ENCODE measurements at regions not wholly inside any gene's neighbourhood (a gene's known extent, or its start where the extent isn't known, plus 50 kb on each side); places are given as distances from the start of the nearest gene placed in this dataset.
"Not testable (repeated sequence)": the region's sequence is repeated elsewhere in the genome, so short reads cannot be mapped to it uniquely, and the experiment has no call there.

DNA sequence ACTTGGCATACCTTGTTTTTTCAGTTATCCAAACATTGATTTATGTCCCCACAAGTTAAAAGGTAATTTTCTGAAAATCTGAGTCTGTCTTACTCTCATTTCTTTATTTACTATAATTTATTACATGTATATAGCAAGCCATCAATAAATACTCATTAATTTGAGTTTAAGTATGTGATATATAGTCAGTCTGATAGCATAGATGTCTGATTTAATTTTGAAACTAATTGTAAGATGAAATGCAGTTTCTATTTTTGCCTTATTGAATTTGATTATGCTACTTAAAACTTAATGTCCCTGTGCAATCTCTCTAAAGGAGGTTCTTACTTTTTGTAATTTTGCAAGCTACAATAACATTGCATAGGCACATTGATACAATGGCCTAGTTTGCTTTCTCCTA is 2418.6 kb downstream of the ARAP2 start:
- TF ChIP-seq, protein P1, sequence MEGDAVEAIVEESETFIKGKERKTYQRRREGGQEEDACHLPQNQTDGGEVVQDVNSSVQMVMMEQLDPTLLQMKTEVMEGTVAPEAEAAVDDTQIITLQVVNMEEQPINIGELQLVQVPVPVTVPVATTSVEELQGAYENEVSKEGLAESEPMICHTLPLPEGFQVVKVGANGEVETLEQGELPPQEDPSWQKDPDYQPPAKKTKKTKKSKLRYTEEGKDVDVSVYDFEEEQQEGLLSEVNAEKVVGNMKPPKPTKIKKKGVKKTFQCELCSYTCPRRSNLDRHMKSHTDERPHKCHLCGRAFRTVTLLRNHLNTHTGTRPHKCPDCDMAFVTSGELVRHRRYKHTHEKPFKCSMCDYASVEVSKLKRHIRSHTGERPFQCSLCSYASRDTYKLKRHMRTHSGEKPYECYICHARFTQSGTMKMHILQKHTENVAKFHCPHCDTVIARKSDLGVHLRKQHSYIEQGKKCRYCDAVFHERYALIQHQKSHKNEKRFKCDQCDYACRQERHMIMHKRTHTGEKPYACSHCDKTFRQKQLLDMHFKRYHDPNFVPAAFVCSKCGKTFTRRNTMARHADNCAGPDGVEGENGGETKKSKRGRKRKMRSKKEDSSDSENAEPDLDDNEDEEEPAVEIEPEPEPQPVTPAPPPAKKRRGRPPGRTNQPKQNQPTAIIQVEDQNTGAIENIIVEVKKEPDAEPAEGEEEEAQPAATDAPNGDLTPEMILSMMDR (IDR thresholded peaks at IDR 0.05; ENCODE audit: low read depth, low read length, missing control alignments): no peak
- no peak overlapping the region for H3K4me3 ChIP-seq (replicated peaks; ENCODE audit: low read depth, low read length)
- DNase-seq (ENCODE audit: extremely low read depth, low read depth): no peak

DNA sequence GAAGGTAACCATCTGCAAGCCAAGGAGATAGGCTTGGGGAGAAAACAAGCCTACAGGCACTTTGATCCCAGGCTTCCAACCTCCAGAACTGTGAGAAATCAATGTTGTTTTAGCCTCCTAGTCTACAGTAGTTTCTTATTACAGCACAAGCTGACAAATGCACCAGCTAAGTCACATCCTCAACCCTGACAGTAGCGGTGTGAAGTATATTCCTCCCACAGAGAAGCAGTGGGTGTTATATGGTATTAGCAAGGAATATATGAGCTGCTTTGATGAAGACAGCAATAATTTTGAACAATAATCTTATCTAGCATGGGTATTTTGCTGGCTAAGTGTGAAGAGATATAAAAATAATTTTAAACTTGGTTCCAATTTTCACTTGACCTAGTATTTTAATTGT is 2415.0 kb downstream of the ARAP2 start:
- not testable (repeated sequence) for H3K4me3 ChIP-seq (replicated peaks; ENCODE audit: low read depth, low read length); DNase-seq (ENCODE audit: extremely low read depth, low read depth)

DNA sequence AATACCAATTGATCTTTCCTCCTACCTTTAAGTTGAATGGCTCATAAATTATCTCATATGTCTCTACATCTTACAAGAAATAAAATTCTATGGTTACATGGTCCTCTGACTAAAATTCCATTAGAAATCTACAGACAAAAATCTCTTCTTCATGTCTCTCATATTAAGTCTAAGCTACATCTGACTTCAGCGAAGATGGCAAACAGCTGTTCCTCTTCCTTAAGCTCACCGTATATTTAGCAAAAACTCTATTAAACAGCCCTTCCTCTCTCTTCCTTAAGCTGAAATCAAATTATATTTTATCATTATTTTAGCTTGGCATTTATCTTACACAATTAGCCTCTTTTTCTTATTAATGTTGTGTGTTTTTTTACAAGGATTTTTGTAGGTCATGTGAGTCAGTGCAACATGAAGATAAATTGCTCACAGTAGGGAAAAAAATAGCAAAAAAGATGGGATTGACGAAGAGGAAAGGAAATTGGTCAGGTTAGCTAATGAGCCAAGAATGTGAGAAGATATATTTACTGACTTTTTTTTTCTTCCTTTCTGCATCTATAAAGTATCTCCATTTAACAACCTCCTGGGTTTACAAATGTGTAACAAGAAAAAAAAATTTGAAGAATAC is 2412.8 kb downstream of the ARAP2 start:
- DNase-seq (ENCODE audit: extremely low read depth, low read depth): no peak
- no peak overlapping the region for H3K4me3 ChIP-seq (replicated peaks; ENCODE audit: low read depth, low read length)
- TF ChIP-seq, protein P1 (IDR thresholded peaks at IDR 0.05; ENCODE audit: low read depth, low read length, missing control alignments): no peak

DNA sequence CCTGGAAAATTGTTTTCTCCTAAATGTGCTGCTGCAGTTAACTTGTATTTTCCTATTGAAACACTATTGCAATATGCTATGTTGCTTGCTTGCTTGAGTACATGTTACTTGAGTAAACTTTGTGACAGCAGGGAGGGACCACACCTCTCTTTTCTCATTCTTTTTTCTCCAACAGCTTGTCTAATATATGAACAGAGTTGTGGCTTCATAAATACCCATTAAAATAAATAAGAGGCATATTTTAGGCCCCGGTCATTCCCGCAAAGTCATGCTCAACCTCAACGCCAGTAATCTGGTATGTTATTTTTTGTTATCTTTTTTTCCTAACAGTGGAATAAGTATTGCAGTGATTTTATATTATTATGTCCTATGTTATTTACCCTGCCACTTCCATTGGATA is 2408.6 kb downstream of the ARAP2 start:
- DNase-seq (ENCODE audit: extremely low read depth, low read depth); H3K4me3 ChIP-seq (replicated peaks; ENCODE audit: low read depth, low read length): not testable (repeated sequence)

DNA sequence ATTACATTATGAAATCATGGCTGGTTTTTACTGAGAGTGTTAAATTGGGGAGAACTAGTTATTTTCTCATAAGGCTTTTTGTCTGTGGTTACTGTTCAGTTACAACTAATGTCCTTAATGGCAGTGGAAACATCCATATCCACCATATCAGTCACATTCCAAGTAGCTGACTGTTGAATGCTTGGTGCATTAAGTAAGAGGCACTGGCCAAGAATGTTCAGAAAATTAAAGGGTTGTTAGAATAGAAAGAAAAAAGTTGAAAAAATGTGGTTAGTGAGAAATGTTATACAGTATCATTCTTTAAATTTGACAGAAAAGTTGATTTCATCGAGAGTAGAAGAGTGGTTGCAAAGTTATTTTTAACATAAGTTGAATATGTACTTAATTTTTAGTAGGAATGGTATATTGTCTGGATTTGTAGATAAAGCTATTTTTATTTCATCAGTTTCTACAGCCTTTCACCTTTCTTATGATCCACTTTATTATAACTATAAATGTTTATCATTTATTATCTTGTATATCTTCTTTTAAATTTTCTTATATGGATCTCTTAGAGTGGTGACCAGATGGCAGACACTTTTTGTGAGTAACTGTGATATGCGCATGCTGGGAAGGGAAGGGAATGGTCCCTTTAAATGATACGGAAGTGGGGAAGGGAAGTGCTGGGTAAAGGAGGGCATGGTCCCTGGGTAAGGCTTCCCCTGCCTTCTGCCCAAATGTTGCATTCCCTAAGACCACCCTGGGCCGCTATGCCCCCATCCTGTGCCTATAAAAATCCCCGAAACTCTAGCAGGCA is 2407.1 kb downstream of the ARAP2 start:
- peak; percentile 35 for DNase-seq (ENCODE audit: extremely low read depth, low read depth)
- H3K4me3 ChIP-seq (replicated peaks; ENCODE audit: low read depth, low read length): no peak overlapping the region
- TF ChIP-seq, protein P1 (IDR thresholded peaks at IDR 0.05; ENCODE audit: low read depth, low read length, missing control alignments): no peak

DNA sequence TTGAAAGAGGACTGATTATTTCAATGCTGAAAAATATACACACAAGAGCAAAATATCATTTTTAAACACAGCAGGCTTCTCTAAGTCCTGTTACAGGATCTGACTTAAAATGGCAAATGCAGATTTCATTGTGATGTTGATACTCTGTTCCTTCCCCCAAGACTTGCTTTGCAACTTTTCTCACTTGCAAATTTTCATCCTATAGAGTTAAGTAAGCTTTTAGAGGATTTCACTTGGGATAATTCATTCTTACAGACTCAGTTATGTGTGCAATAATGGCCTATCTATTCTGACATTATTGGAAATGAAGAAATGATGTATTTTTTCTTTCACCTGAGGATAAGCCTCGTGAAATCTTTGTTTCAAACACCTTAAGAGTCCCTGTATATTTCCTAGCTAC is 2403.2 kb downstream of the ARAP2 start:
- DNase-seq (ENCODE audit: extremely low read depth, low read depth): no peak
- TF ChIP-seq, protein P1 (IDR thresholded peaks at IDR 0.05; ENCODE audit: low read depth, low read length, missing control alignments): no peak
- no peak overlapping the region for H3K4me3 ChIP-seq (replicated peaks; ENCODE audit: low read depth, low read length)

DNA sequence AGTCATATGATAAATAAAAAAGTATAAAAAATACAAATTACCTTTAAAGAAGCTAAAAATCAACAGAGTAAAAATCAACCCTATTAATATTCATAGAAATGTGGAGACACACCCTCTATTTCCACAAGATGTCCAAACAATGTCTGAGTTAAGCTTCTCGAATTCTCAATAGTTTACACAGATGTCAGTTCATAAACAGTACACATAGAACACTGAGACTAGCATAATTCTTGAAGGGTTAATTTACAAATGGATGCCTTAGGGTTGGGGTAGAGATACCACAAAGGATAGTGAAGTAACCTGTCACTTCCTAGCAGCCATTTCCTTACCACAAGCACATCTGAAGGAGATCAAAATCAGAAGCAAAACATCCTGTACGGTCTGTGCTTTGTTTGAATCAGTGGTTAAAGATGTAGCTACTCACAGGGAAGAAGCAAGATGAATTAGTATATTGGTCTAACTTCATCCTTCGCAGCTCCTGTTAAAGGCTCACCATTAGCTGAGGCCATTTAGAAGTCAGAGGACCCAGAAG is 2393.9 kb downstream of the ARAP2 start:
- no peak overlapping the region for H3K4me3 ChIP-seq (replicated peaks; ENCODE audit: low read depth, low read length)
- peak; percentile 49 for DNase-seq (ENCODE audit: extremely low read depth, low read depth)
- TF ChIP-seq, protein P1 (IDR thresholded peaks at IDR 0.05; ENCODE audit: low read depth, low read length, missing control alignments): no peak

DNA sequence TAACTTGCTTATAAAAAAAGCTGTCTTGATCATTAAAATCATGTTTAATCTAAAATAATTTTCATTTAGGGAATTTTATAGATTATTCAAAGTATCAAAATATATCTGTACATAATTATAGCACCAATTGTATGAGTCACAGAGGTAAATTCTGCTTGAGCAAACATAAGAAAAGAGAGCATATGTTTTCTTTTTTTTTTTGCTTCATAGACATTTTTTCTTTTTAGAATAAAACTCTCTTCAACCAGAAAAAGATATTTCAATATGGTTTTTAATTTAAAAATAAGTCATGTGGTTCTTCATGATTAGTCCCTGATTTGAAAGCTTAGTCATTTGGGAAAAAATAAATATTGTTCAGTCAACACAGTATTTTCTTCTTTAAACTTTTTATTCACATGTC is 2390.6 kb downstream of the ARAP2 start:
- not testable (repeated sequence) for DNase-seq (ENCODE audit: extremely low read depth, low read depth); H3K4me3 ChIP-seq (replicated peaks; ENCODE audit: low read depth, low read length)

Measured in HFF-Myc (cell line).